8988T (cell line): ENCODE measurements at regions not wholly inside any gene's neighbourhood (a gene's known extent, or its start where the extent isn't known, plus 50 kb on each side); places are given as distances from the start of the nearest gene placed in this dataset.

Source experiments
- DNase-seq: peaks from one replicate; pipeline ENCODE4 v3.0.0; 2011

DNA sequence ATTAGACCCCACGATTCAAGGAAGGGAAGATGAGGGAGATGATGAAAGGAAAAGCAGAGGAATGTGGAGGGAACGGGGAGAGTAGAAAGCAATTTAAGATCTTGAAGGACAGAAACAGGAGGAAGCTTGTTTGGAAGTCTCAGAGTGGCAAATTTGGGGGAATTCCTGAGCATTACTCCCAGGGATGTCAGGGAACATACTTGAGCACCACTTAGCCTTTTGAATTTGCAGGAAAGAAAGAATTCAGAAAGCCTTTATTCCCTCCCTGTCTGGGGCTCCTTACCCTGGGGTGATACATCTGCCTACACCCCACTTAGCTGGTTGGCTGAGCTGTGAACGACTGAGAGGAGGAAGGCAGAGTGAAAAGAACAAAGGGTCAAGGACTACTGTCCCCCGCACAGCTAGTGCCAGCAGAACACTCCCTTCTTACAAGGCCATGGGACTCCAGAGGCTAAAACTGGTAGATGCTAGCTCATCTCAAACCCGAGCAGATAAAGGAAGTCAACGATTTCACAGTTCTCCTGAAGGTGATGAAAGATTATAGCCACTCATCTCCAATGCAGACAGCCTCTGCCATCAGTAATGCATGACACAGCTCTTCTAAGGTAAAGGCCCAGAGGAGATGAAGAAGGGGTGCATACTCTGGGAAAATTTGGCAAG, 84.0 kb upstream of the AKIP1 start:
- DNase-seq, result no peak

DNA sequence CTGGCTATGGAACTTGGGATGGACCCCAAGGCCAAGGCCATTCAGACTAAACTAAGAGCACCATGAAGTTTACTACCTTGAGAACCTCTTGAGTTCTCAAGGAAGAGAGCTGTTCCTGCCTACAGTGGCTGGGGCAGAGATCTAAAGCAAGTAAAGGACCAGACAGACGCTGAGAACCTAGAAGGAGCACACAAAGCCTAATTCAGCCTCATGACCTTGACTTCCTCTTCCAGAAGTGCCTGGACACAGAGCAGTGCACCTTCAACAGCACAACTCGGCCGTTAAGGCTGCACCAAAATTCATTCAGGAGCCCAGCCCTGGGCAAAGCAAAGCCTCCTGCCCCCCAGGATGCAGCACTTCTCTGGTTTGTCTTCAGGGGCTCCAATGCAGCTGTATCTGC, 82.9 kb upstream of the AKIP1 start:
- no peak for DNase-seq

DNA sequence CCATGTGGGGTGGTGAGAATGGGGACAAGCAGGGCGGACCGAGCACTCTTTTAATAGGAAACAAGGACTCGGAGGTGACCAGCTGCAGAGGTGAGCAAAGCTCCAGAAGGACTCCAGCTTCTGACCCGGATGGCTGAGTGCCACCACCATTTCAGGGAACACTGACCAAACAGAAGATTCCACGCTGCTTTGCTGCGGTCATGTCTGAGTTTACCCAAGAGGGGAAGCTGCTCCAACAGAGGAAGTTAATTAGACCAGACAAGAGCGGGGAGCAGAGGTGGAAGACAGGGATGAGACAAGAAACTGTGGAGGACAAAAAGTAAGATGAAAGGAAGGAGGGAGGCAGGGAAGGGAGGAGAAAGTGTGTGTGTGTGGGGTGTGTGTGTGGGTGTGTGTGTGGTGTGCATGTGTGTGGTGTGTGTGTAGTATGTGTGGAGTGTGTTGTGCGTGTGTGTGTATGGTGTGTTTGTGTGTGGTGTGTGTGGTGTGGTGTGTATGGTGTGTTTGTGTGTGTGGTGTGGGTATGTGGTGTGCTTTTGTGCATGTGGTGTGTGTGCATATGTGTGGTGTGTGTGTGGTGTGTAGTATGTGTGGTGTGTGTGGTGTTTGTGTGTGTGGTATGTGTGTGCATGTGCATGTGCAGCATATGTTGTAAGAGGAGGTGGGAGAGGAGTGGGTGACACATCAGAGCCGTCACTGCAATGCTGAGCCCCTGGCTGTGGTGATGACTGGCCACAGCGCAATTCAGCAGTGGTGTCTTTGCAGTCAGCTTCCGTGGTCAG, 82.2 kb upstream of the AKIP1 start:
- DNase-seq, result no peak

DNA sequence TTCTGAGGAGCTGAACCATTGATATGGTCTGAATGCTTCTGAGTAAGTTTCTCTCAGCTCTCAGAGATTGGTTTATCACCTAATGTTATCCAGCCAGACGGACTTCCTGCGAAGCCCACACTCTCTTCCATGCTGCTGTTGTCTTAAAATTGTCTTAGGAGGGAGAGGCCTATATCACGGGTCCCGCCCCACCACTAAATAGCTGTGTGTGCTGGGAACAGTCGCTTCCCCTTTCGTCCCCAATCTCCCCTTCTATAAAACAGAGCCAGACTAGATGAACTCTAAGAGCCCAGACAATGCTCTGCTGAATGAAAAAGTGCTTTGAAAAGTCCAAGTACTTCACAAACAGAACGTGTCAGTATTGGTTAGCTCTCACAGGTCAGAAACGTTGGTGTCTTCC, 81.4 kb upstream of the AKIP1 start:
- DNase-seq, result no peak

DNA sequence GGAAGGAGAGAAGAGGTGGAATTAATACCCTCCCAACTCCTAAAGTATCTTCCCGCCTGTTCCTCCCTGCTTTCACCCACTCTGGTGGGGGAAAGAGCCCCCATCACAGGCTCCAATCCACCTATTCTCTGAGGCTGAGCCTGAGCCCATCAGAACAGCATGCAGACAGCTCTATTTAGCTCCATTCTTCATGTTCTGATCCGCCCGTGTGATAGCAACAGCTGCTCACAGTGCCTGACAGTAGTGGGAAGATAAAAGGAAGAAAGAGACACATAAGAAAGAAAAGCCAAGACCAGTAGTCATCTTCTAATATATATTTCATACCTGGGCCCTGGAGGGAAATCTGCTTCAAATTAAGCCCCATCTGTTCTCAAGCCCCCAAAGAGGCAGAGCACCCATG, 80.3 kb upstream of the AKIP1 start:
- DNase-seq, result no peak

DNA sequence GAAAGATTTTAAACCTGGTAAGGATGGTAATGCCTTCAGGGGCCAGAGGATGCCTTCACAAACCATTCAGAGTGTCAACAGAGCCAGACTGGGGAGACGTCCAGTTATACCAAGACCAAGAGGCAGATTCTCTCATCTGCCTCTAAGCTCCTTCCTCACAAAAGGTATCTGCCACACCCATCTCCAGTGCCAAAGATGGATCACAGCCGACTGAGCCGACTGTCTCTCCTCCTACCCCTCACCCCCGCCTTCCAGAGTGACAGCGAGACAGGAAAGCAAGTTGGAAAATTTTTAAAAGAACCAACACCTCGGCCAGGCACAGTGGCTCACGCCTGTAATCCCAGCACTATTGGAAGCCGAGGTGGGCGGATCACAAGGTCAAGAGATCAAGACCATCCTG, 79.1 kb upstream of the AKIP1 start:
- DNase-seq, result no peak

DNA sequence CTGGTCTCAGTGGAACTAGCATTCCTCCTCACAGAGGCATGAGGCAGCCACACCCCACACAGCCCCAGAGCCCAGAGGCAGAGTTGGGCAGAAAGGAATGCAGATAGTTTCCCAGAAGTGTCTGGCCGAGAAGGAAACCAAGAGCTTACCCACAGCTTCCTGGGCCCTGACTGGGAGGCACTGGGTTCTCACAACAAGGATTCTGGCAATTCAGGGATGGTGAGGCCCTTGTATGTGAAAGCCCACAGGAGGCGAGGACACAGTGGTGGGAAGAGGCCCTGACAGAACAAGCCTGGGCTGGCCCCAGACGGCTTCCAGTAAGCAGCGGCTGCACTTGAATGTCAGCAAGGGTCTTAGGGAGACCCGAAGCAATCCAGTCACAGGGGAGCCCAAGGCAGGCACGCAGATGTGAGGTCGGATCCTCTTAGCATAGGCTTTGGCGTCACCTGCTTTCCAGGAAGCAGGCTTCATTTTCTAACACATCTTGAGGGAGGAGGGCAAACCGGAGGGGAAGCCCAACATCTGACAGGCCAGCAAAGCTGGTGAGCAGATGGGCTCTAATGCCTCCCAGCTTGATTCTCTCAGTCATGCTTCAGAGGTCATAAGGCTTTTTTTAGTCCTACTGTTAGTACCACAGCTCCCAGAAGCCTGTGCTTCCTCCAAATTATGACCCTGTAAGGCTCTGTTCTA, 78.3 kb upstream of the AKIP1 start:
- peak; percentile 61 for DNase-seq

DNA sequence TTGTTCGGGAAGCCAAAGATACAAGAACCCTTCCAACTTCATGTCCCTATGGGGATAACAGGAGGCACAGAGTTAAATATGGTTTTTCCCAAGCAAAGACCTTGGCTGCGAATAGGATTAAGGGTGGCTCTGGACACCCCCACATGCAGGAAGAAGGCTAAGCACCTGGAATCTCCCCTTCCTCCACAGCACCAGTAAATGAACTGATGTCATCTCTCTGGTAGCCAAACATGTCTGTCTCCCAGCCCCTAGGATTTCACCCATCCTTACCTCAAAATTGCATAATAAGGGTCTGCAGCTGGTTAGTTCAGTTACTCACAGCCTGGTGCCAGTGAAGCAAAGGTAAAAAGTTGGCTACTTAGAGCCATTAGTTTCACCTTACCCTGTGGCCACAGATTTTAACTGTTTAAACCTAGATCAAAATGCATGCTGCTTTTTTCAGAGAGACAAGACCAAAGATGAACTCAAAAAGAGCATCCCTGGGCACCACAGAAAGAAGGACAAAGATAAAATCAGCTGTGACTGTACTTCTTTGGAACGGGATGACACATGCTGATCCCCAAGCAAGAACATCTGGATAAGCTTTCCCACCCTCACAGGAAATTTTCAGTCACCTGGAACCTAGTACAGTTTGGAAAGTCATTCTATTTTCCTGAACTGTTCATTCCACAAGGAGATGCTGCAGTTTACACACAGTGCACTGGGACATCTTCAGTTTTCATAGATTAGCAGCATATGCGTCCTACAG, 77.2 kb upstream of the AKIP1 start:
- no peak for DNase-seq

DNA sequence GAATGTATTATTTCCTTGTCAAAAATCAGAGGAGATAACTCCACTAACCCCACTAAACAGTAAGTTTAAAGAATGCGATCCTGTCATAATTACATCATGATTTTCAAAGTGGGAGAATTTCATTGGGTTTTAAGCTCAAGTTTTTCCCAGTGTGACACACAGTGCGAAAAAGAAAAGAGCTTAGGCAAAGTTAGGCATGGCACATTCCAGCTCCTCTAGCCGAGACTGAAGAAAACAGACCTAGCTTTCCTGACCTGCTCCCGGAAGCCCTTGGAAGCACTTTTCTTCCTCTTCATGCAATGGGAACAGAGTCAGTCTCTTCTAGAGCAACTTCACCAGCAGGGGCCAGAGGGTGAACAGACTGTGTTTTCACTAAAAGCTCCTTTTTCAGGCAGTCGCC, 76.6 kb upstream of the AKIP1 start:
- DNase-seq, result no peak

DNA sequence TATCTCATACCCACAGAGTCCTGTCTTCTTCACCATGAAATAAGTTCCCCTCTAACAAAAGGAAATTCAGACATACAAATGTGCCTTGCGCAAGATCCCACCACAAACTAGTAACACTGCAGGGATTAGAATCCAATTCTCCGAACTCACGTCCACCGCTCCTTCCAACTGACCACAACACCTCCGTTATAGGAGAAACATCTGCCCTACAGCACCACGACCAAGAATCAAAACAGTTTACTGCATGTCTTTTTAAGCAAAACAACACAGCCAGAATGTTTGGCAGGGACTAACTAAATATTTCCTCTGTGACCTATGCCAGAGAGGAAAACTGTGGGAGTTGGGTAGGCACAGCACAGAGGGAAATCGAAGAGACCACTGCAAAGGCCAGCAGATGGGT, 72.7 kb upstream of the AKIP1 start:
- DNase-seq, result no peak

DNA sequence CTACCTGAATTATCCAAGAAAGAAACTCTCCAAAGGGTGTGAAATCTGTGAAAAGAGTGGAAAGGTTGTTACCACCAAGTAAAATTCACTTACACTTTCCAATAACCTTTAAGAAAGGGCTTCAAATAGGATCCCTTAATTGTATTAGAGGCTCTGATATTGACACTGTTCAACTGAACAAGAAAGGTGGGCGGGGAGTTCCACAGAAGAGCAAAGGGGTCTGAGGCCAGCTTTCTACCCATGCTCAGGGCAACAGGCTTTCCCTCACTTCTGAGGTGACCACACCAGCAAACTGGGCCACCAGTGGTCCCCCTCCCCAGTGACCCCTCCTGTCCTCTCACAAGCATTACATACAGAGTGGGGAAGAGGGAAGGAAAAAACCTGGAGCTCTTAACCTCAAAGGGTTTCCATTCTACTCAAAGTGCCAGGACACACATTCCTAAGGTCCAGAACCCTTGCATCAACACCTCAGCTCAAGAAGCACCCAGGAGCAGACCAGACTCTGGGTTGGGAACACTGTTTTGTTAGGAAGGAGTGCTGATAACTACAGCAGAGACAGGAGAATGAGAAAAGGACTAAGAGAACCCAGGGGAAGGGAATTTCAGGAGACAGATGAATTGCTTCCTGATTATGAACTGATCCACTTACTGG, 71.6 kb upstream of the AKIP1 start:
- DNase-seq, result no peak

DNA sequence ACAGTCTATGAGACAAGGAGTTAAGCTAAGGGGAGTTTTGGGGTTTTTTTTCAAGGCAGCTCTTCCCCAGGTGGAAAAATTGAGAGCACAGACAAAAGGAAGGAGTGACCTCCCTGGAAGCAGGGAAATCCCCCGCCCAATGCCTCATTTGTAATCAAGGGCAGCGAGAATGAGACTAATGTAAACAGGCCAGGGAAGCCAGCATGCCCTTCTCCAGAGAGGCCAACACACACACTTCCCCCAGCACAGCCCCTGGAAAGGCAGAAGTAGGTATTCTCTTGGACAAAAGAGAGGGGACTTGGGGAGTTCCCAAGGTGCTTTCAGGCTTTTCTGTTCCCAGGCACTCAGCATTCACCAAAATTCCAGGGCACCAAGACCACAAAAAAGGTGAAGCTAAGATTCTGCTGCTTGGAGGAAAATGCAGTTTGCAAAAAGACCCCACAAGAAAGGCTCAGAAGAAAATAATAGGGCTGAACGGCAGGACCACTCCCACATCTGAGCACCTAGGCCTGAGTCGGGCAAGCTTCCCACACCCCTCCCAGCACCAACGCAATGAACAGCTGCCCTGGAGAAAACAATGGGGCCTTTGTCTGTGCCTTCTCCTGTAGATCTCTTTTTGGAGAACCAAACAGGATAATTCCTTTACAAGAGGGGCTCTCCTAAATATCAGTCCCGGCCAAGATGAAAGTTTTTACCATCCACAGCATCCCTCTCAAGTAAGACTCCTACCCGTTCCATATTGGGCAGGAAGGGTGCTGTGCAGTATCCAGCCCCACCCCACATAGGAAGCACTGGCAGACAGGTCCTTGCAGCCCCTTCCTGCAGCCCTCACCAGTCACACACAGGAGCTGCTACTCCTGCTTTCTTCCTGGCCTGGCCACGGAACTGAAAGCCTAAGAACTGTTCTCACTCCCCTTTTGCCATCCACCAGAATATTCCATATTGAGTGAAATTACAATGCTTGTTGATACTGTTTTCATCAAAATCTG, 70.7 kb upstream of the AKIP1 start:
- DNase-seq, result no peak

DNA sequence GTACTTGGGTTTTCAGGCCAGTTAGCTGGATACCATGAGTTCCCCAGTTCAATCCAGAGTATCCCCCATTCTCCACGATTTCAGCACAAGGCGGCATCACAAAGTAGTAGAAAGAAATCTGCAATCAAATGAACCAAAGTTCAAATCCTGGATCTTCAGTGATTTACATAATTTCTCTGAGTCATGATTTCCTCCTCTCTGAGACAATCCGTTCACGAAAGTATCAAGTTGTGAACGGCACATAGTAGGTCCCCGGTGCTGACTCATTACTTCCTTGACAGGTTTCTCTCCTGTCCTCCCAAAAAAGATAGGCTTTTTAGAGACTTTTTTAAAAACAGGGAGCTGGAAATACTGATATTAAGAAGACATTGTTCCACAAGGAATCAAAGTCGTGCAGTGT, 69.1 kb upstream of the AKIP1 start:
- no peak for DNase-seq

DNA sequence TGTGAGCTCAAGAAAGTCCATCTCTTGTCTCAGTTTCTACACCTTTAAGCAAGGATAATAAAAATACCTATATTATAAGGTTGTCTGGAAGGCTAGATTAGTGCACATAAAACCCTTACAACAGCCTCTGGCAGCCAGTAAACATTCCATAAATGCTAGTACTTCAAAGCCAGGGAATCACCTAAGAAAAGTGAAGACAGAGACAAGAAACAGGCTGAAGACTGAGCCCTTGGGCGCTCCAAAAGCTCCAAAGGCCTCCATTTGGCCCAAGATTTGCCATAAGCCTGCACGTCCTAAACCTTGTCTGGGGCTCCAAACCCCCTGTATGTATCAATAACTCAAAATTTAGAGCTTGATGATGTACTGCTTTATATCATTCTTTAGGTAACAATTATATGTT, 52.2 kb upstream of the AKIP1 start:
- no peak for DNase-seq
